Mesendoderm (in vitro differentiated cells): ENCODE measurements at regions not wholly inside any gene's neighbourhood (a gene's known extent, or its start where the extent isn't known, plus 50 kb on each side); places are given as distances from the start of the nearest gene placed in this dataset.

ENCODE experiments used
- DNase-seq: peaks from one replicate; pipeline ENCODE4 v3.0.0; 2013
- H2AK5ac ChIP-seq: 2 replicates; pipeline ENCODE4 v1.6.1; 2013; ENCODE audit warnings: low read length, inconsistent platforms
- H2BK120ac ChIP-seq: 2 replicates; pipeline ENCODE4 v1.6.1; 2013; ENCODE audit warnings: low read depth, mild to moderate bottlenecking, low read length, moderate library complexity, mixed read lengths
- H2BK15ac ChIP-seq: replicated peaks from 2 replicates; pipeline ENCODE4 v1.6.1; 2013; ENCODE audit warnings: low read depth, mild to moderate bottlenecking, moderate library complexity
- H2BK5ac ChIP-seq: 2 replicates; pipeline ENCODE4 v1.6.1; 2013; ENCODE audit warnings: low read length, inconsistent platforms
- H3K18ac ChIP-seq: 2 replicates; pipeline ENCODE4 v1.6.1; 2013; ENCODE audit warnings: mild to moderate bottlenecking, low read length, mixed read lengths
- H3K23ac ChIP-seq: one replicate; pipeline ENCODE4 v1.6.1; 2013; ENCODE audit warnings: low read length
- H3K27ac ChIP-seq: 2 replicates; pipeline ENCODE4 v1.5.1; 2013; ENCODE audit warnings: low read depth, mild to moderate bottlenecking, inconsistent platforms, low read length, moderate library complexity
- H3K27me3 ChIP-seq: 2 replicates; pipeline ENCODE4 v1.6.1; 2013; ENCODE audit warnings: low read length, control low read depth, mild to moderate bottlenecking, inconsistent platforms; ENCODE audit not compliant: insufficient read depth, poor library complexity
- H3K36me3 ChIP-seq: 2 replicates; pipeline ENCODE4 v1.6.1; 2013; ENCODE audit warnings: low read length, inconsistent platforms; ENCODE audit not compliant: control insufficient read depth, insufficient read depth
- H3K4ac ChIP-seq: one replicate; pipeline ENCODE4 v1.6.1; 2013; ENCODE audit warnings: low read depth, mild to moderate bottlenecking, low read length, moderate library complexity
- H3K4me1 ChIP-seq: 2 replicates; pipeline ENCODE4 v1.6.1; 2013; ENCODE audit warnings: low read depth, low read length, inconsistent platforms; ENCODE audit not compliant: control insufficient read depth
- H3K4me2 ChIP-seq: 2 replicates; pipeline ENCODE4 v1.6.1; 2013; ENCODE audit warnings: low read length
- H3K4me3 ChIP-seq: 2 replicates; pipeline ENCODE4 v1.5.1; 2013; ENCODE audit warnings: mild to moderate bottlenecking, low read length
- H3K56ac ChIP-seq: one replicate; pipeline ENCODE4 v1.6.1; 2013; ENCODE audit warnings: low read length
- H3K79me1 ChIP-seq: 2 replicates; pipeline ENCODE4 v1.6.1; 2013; ENCODE audit warnings: low read length, inconsistent platforms
- H3K79me2 ChIP-seq: 2 replicates; pipeline ENCODE4 v1.6.1; 2013; ENCODE audit warnings: mild to moderate bottlenecking, low read length; ENCODE audit not compliant: control insufficient read depth, insufficient read depth
- H3K9ac ChIP-seq: 2 replicates; pipeline ENCODE4 v1.6.1; 2013; ENCODE audit warnings: low read length, inconsistent platforms
- H4K5ac ChIP-seq: one replicate; pipeline ENCODE4 v1.6.1; 2013; ENCODE audit warnings: low read length
- H4K8ac ChIP-seq: one replicate; pipeline ENCODE4 v1.6.1; 2013; ENCODE audit warnings: low read depth, mild to moderate bottlenecking, control low read depth, low read length, moderate library complexity
- WGBS: extraction: QIAGEN DNeasy Blood & Tissue Kit; methylation state at CpG from one replicate; pipeline ENCODE4 v1.1.7; 2013; ENCODE audit warnings: low lambda C conversion rate, missing lambda C conversion rate; ENCODE audit not compliant: insufficient coverage; ENCODE audit errors: extremely low coverage; 5-methylcytosine and 5-hydroxymethylcytosine counted together

DNA sequence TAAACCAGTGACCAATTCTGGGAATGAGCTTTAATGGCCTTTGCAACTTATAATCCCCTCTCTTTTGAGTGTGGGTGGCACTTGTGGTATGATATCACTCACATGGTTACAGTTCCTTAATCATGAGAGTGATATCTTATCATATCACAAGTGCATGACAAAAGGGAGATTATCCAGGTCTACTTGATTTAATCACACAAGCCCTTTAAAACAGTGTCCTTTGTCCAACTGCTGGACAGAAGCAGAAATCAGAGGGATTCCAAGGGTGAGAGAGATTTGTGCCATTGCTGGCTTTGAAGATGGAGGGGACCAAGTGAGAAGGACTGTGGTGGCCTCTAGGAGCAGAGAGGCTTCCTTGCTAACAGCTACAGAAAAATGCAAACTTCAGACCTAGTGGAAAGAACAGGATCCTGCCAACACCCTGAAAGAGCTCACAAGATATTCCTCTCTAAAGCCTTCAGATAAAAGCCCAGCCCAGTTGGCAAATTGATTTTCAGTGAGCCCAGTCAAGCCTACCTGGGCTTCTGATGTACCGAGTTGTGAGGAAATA is 279.0 kb upstream of the TLE4 start:
- Histone ChIP-seq H3K79me1 (no peaks in the 10 kb centered on the region), H3K56ac (no peak overlapping the region), H3K36me3 (no peaks in the 10 kb centered on the region), H2AK5ac (no peak overlapping the region), H3K23ac (no peak overlapping the region), H2BK15ac (no peak overlapping the region), H3K4ac (no peak overlapping the region), H3K4me2 (no peak overlapping the region), H2BK5ac (no peak overlapping the region), H4K5ac (no peak overlapping the region), H4K8ac (no peak overlapping the region), H2BK120ac (no peak overlapping the region), H3K27ac (no peak overlapping the region), H3K79me2 (no peaks in the 10 kb centered on the region), H3K27me3 (no peaks in the 10 kb centered on the region), H3K4me3 (no peak overlapping the region), H3K9ac (no peak overlapping the region), H3K18ac (no peak overlapping the region), H3K4me1 (no peaks in the 10 kb centered on the region)
- no CpG with 5 or more reads among the region's 1 CpG for WGBS
- DNase-seq: peak; percentile 18

DNA sequence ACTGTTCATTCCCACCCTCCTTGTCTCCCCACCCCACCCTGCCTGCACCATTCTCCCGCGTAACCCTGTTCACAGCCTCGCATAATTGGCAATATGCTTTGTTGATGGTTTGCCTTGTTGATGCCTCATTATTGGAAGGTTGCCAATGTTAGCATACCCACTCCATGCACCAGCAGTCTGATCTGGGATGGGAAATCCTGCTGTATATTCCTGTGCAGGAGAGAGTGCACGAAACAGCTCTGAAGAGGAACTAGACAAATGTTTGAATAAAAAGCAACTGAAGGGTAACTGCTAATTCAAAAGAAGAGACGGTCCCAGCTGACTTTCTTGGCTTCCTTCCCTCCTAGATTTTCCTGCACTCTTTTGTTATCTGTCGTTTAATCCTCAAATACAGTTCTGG is 271.7 kb upstream of the TLE4 start:
- H3K4me2 ChIP-seq: no peak overlapping the region
- H3K4me1 ChIP-seq: peaks cover 5% of the 10 kb centered on the region
- H3K4me3 ChIP-seq: no peak overlapping the region
- no peak overlapping the region for H3K56ac ChIP-seq
- no peaks in the 10 kb centered on the region for H3K79me2 ChIP-seq
- H3K36me3 ChIP-seq: no peaks in the 10 kb centered on the region
- no peak overlapping the region for H2AK5ac ChIP-seq
- H3K9ac ChIP-seq: no peak overlapping the region
- WGBS: no CpG with 5 or more reads among the region's 6 CpGs
- H3K23ac ChIP-seq: no peak overlapping the region
- H2BK5ac ChIP-seq: no peak overlapping the region
- no peak overlapping the region for H2BK15ac ChIP-seq
- no peaks in the 10 kb centered on the region for H3K79me1 ChIP-seq
- no peak overlapping the region for H3K18ac ChIP-seq
- no peak overlapping the region for H3K27ac ChIP-seq
- no peak overlapping the region for H3K4ac ChIP-seq
- H3K27me3 ChIP-seq: no peaks in the 10 kb centered on the region
- DNase-seq: no peak
- no peak overlapping the region for H4K5ac ChIP-seq
- H4K8ac ChIP-seq: no peak overlapping the region
- H2BK120ac ChIP-seq: no peak overlapping the region

DNA sequence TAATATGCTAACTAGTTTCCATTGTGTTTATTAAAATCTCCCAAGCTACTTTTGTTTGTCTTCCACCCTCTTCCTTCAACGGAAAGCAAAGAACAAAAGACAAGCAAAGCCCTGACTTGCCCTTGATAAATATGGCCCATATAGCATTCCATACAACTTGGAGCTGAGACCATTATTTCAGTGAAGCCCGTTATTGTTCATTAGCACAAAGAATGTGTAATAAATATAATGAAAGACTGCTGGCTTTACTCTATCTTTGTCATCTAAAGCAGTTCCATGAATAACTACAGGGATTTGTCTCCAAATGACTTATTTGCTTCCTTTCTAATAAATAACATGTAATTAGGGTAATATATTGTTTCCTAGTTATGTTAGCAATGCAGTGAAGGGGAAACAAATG is 270.7 kb upstream of the TLE4 start:
- Histone ChIP-seq H3K27me3 (no peaks in the 10 kb centered on the region), H3K27ac (no peak overlapping the region), H2BK5ac (no peak overlapping the region), H3K79me1 (no peaks in the 10 kb centered on the region), H3K79me2 (no peaks in the 10 kb centered on the region), H3K4me1 (peaks cover 5% of the 10 kb centered on the region), H4K5ac (no peak overlapping the region), H3K23ac (no peak overlapping the region), H2BK15ac (no peak overlapping the region), H3K9ac (no peak overlapping the region), H4K8ac (no peak overlapping the region), H3K4me3 (no peak overlapping the region), H3K4me2 (no peak overlapping the region), H2AK5ac (no peak overlapping the region), H3K56ac (no peak overlapping the region), H3K18ac (no peak overlapping the region), H3K36me3 (no peaks in the 10 kb centered on the region), H3K4ac (no peak overlapping the region), H2BK120ac (no peak overlapping the region)
- no peak for DNase-seq
- no CpG with 5 or more reads among the region's 2 CpGs for WGBS

DNA sequence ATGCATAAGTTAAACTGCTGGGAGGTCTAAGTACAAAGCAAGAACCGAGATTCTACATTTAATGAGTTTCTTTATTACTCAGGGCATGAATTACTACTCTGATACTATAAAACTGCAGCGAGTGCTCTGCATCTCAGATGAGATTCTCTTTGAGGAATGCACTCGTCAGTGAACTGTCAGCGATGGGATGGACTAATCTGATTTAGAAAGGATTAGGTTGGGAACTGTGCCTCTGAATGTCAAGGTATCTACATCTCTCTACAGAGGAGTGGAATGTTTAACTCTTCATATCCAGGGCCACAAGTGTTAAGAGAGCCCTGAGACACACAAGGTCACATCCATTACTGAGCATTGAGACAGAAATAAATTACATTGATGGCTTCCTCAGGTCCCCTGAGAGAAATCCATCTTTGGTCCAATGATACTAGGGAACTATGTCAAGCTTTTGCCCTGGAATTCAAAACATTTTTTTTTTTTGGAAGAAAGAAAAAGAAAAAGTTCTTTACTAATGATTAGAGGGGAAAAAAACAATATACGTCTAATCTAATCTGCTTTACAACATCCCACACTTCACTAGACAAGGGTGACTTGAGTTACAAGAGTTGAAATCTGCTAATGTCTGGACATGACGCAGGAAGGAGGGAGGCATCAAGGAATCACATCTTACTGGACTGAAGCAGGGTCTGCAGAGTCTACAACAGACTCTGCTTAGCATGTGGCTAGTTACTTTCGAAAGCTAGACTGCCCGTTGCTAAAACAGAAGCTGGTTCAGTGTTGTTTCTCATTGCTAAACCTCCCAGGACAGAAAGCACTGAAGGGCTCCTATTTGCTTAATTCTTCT is 270.0 kb upstream of the TLE4 start:
- peak overlapping the region; percentile 39 for H3K18ac ChIP-seq
- no peak overlapping the region for H2BK15ac ChIP-seq
- no peaks in the 10 kb centered on the region for H3K79me2 ChIP-seq
- H3K4me3 ChIP-seq: no peak overlapping the region
- H3K27ac ChIP-seq: no peak overlapping the region
- H4K5ac ChIP-seq: no peak overlapping the region
- H2AK5ac ChIP-seq: no peak overlapping the region
- H3K27me3 ChIP-seq: no peaks in the 10 kb centered on the region
- H3K56ac ChIP-seq: no peak overlapping the region
- peak; percentile 44 for DNase-seq
- H3K4ac ChIP-seq: peak overlapping the region; percentile 36
- H3K9ac ChIP-seq: no peak overlapping the region
- H3K4me2 ChIP-seq: no peak overlapping the region
- H3K4me1 ChIP-seq: peaks cover 5% of the 10 kb centered on the region
- no peak overlapping the region for H4K8ac ChIP-seq
- WGBS: no CpG with 5 or more reads among the region's 8 CpGs
- H3K79me1 ChIP-seq: no peaks in the 10 kb centered on the region
- H3K36me3 ChIP-seq: no peaks in the 10 kb centered on the region
- H2BK5ac ChIP-seq: no peak overlapping the region
- H2BK120ac ChIP-seq: no peak overlapping the region
- no peak overlapping the region for H3K23ac ChIP-seq

DNA sequence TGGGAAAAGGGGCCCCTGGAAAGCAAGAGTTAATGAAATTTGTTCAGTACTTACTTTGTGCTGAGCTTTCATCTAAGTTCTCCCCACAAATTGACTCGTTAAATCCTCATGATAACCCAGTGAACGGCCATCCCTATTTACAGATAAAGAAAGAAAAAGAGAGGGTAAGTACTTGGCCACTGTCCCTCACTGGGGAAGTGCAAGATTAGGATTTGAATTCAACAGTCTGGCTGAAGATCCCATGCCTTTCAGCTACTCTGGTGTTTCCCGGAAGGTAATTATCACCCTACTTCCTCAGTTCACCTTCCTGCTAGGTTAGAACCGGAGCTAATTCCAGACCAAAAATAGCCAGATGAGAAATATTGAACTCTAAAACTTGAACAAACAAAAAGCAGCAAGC is 269.2 kb upstream of the TLE4 start:
- Histone ChIP-seq H3K4me2 (no peak overlapping the region), H2BK5ac (no peak overlapping the region), H3K4ac (no peak overlapping the region), H2AK5ac (no peak overlapping the region), H2BK120ac (no peak overlapping the region), H3K27me3 (no peaks in the 10 kb centered on the region), H3K27ac (no peak overlapping the region), H3K4me1 (peaks cover 5% of the 10 kb centered on the region), H3K36me3 (no peaks in the 10 kb centered on the region), H3K9ac (no peak overlapping the region), H4K5ac (no peak overlapping the region), H3K56ac (no peak overlapping the region), H2BK15ac (no peak overlapping the region), H4K8ac (no peak overlapping the region), H3K79me1 (no peaks in the 10 kb centered on the region), H3K23ac (no peak overlapping the region), H3K79me2 (no peaks in the 10 kb centered on the region), H3K4me3 (no peak overlapping the region), H3K18ac (peak overlapping the region; percentile 39)
- peak; percentile 53 for DNase-seq
- no CpG with 5 or more reads among the region's 4 CpGs for WGBS
